ENCODE measurements at regions not wholly inside any gene's neighbourhood (a gene's known extent, or its start where the extent isn't known, plus 50 kb on each side); places are given as distances from the start of the nearest gene placed in this dataset.
A peak's percentile ranks its signal among the peaks of the same experiment; 100 is the strongest.
"Not testable (repeated sequence)": the region's sequence is repeated elsewhere in the genome, so short reads cannot be mapped to it uniquely, and the experiment has no call there.

- intact Hi-C loops (cut with micrococcal nuclease) = no loop called here
- no peak for DNase-seq
- ATAC-seq = no peak
These were observed 58.9 kb downstream of the OR5AK2 start for GRCh38 chr11:57047610-57048009.

GRCh38 chr11:57049749-57050148 lies 61.0 kb downstream of the OR5AK2 start:
- intact Hi-C loops (cut with micrococcal nuclease) = no loop called here
- ATAC-seq = no peak
- no peak for DNase-seq

GRCh38 chr11:57054817-57055216 lies 66.1 kb downstream of the OR5AK2 start:
- intact Hi-C loops (cut with micrococcal nuclease) = no loop called here
- DNase-seq (no peak), ATAC-seq (no peak)

- DNase-seq = no peak
- intact Hi-C loops (cut with micrococcal nuclease) = no loop called here
- ATAC-seq = no peak
These were observed 67.0 kb downstream of the OR5AK2 start for GRCh38 chr11:57055744-57056143.

- intact Hi-C loops (cut with micrococcal nuclease) = no loop called here
- DNase-seq (no peak), ATAC-seq (no peak)
These were observed 68.0 kb downstream of the OR5AK2 start for GRCh38 chr11:57056735-57057134.

- DNase-seq = no peak
- intact Hi-C loops (cut with micrococcal nuclease) = no loop called here
- no peak for ATAC-seq
These were observed 68.8 kb downstream of the OR5AK2 start for GRCh38 chr11:57057561-57057960.

GRCh38 chr11:57062957-57063356 lies 74.2 kb downstream of the OR5AK2 start:
- DNase-seq; ATAC-seq; intact Hi-C loops (cut with micrococcal nuclease): not testable (repeated sequence)

GRCh38 chr11:57069942-57070341 lies 81.2 kb downstream of the OR5AK2 start:
- intact Hi-C loops (cut with micrococcal nuclease) = no loop called here
- ATAC-seq (no peak), DNase-seq (no peak)

- ATAC-seq = no peak
These were observed 83.1 kb downstream of the OR5AK2 start for GRCh38 chr11:57071829-57072228.

GRCh38 chr11:57072640-57073039 lies 83.9 kb downstream of the OR5AK2 start:
- intact Hi-C loops (cut with micrococcal nuclease) = no loop called here
- peak; percentile 86 for ATAC-seq
- DNase-seq = no peak

More at GRCh38 chr11:57071829-57072228, 83.1 kb downstream of the OR5AK2 start:
- intact Hi-C loops (cut with micrococcal nuclease) = no loop called here
- no peak for DNase-seq

GRCh38 chr11:57073128-57073527 lies 84.4 kb downstream of the OR5AK2 start:
- intact Hi-C loops (cut with micrococcal nuclease) = no loop called here
- ATAC-seq (no peak), DNase-seq (no peak)

- intact Hi-C loops (cut with micrococcal nuclease) = no loop called here
These were observed 92.6 kb downstream of the OR5AK2 start for GRCh38 chr11:57081356-57081755.

GRCh38 chr11:57082125-57082524 lies 93.4 kb downstream of the OR5AK2 start:
- intact Hi-C loops (cut with micrococcal nuclease) = no loop called here
- DNase-seq = no peak
- ATAC-seq = no peak

More at GRCh38 chr11:57081356-57081755, 92.6 kb downstream of the OR5AK2 start:
- ATAC-seq = no peak
- no peak for DNase-seq

- no peak for ATAC-seq
- intact Hi-C loops (cut with micrococcal nuclease) = no loop called here
- no peak for DNase-seq
These were observed 95.1 kb downstream of the OR5AK2 start for GRCh38 chr11:57083641-57084385.

GRCh38 chr11:57085611-57086010 lies 96.1 kb upstream of the LRRC55 start:
- no peak for ATAC-seq
- no peak for DNase-seq
- intact Hi-C loops (cut with micrococcal nuclease) = no loop called here

- intact Hi-C loops (cut with micrococcal nuclease) = no loop called here
- no peak for ATAC-seq
- DNase-seq = no peak
These were observed 93.8 kb upstream of the LRRC55 start for GRCh38 chr11:57087991-57088390.

- DNase-seq (no peak), ATAC-seq (no peak)
- intact Hi-C loops (cut with micrococcal nuclease) = no loop called here
These were observed 89.6 kb upstream of the LRRC55 start for GRCh38 chr11:57092028-57092698.

GRCh38 chr11:57094181-57094935 lies 87.4 kb upstream of the LRRC55 start:
- no peak for DNase-seq
- intact Hi-C loops (cut with micrococcal nuclease) = no loop called here
- ATAC-seq = no peak

GRCh38 chr11:57095417-57095816 lies 86.3 kb upstream of the LRRC55 start:
- DNase-seq (no peak), ATAC-seq (no peak)
- intact Hi-C loops (cut with micrococcal nuclease) = no loop called here

- ATAC-seq = no peak
- intact Hi-C loops (cut with micrococcal nuclease) = no loop called here
- no peak for DNase-seq
These were observed 85.9 kb upstream of the LRRC55 start for GRCh38 chr11:57095896-57096295.

All from left ventricle myocardium superior (tissue), 1 donor.